Activated CD4-positive, alpha-beta memory T cell treated with anti-CD3 and anti-CD28 coated beads for 36 hours (primary cell): ENCODE measurements at regions not wholly inside any gene's neighbourhood (a gene's known extent, or its start where the extent isn't known, plus 50 kb on each side); places are given as distances from the start of the nearest gene placed in this dataset.
A peak's percentile ranks its signal among the peaks of the same experiment; 100 is the strongest.

Experiments
- CTCF ChIA-PET: fragments of 350-600 bp; sonication (Branson Sonifier 250); formaldehyde crosslinking; loops from one replicate; lab custom pipeline; 2021; ENCODE audit warnings: antibody characterized with exemption, inconsistent platforms; lab: Charles Lee
- POLR2A ChIA-PET: fragments of 350-600 bp; sonication (Branson Sonifier 250); formaldehyde crosslinking; loops from one replicate; lab custom pipeline; 2021; ENCODE audit warnings: antibody characterized with exemption; lab: Charles Lee
- DNase-seq: peaks from one replicate; pipeline ENCODE4 v3.0.0-alpha.2; 2020
- H3K27ac Mint-ChIP-seq: one replicate; pipeline ENCODE4 v1.8.0; 2021; ENCODE audit warnings: mixed read lengths
- H3K27me3 Mint-ChIP-seq: one replicate; pipeline ENCODE4 v1.8.0; 2021; ENCODE audit warnings: mixed read lengths
- H3K36me3 Mint-ChIP-seq: one replicate; pipeline ENCODE4 v1.8.0; 2021; ENCODE audit warnings: mixed read lengths
- H3K4me1 Mint-ChIP-seq: one replicate; pipeline ENCODE4 v1.8.0; 2021; ENCODE audit warnings: low read depth, mixed read lengths
- H3K4me3 Mint-ChIP-seq: one replicate; pipeline ENCODE4 v1.8.0; 2021; ENCODE audit warnings: mild to moderate bottlenecking, mixed read lengths
- H3K9me3 Mint-ChIP-seq: one replicate; pipeline ENCODE4 v1.8.0; 2021; ENCODE audit warnings: mixed read lengths
- intact Hi-C: fragments of 100-400 bp; cut with micrococcal nuclease; formaldehyde crosslinking; loops from one replicate; pipeline ENCODE4 v1.15.1; 2023

DNA sequence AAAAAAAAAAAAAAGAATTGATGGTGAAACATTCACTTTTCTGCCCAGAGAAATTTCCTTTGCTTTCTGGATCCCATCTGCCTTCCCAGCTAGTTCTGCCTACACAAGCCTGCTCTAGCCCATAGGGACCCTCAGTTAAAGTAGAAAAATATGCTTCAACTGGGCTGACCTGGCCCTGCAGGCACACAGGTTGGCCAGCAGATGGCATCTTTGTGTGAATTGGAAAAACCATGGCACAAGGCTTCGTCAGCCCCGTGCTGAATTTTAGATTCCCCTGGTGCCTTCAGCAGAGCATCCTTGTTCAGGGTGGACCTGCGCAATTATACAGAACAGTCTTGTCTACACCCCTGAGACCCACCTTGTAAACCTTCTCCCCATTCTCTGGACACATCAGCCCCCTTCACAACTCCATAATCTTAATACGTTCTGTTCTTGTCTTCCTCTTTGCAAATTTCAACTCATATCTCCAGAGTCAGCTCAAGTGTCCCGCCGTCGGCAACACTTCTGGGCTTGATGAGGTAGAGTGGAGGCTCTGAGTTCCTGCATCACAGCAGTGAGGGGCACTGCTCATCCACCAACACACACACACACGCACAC, 114.5 kb downstream of the INSIG2 start:
- Mint-ChIP-seq H3K36me3 (no peaks in the 10 kb centered on the region), H3K9me3 (no peaks in the 10 kb centered on the region)
- POLR2A ChIA-PET = no interaction called here

DNA sequence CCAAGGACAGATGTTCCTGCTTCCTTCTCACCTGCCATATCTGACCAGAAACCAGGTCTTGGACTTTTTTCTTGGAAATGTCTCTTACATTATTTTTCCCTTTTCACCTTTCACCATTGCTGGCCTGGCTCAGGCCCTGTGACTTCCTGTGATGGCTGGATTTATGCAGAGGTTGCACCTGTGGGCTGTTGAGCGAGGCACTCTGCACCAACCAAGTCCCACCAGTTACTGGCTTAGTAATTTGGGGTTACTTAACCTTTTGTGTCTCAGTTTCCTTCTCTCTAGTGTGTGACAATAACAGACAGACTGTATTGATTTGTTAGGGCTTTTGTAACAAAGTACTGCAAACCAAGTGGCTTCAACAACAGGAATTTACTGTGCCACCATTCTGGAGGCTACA, 110.0 kb downstream of the INSIG2 start:
- Mint-ChIP-seq H3K27me3 (peaks cover 10% of the 10 kb centered on the region), H3K4me1 (peaks cover 4% of the 10 kb centered on the region), H3K4me3 (no peak overlapping the region), H3K27ac (no peak overlapping the region), H3K9me3 (no peaks in the 10 kb centered on the region), H3K36me3 (no peaks in the 10 kb centered on the region)
- DNase-seq = no peak
- CTCF ChIA-PET = no interaction called here
- POLR2A ChIA-PET = no interaction called here
- intact Hi-C loops = no loop called here

More for the DNA sequence above, 114.5 kb downstream of the INSIG2 start:
- peak; percentile 67 for DNase-seq
- Mint-ChIP-seq H3K4me1 (peaks cover 4% of the 10 kb centered on the region), H3K4me3 (no peak overlapping the region), H3K27ac (no peak overlapping the region), H3K27me3 (peaks cover 17% of the 10 kb centered on the region)
- intact Hi-C loops = loop anchor here (1.0 to 5.0 kb wide), 3 partner anchors 20 to 652 kb away; no protein-coding TSS in a partner anchor
- CTCF ChIA-PET = interaction anchor here (0.7 to 1.5 kb wide), 11 partner anchors 8 to 653 kb away, joined by 3 to 7 read pairs (median 4); no protein-coding TSS in a partner anchor

DNA sequence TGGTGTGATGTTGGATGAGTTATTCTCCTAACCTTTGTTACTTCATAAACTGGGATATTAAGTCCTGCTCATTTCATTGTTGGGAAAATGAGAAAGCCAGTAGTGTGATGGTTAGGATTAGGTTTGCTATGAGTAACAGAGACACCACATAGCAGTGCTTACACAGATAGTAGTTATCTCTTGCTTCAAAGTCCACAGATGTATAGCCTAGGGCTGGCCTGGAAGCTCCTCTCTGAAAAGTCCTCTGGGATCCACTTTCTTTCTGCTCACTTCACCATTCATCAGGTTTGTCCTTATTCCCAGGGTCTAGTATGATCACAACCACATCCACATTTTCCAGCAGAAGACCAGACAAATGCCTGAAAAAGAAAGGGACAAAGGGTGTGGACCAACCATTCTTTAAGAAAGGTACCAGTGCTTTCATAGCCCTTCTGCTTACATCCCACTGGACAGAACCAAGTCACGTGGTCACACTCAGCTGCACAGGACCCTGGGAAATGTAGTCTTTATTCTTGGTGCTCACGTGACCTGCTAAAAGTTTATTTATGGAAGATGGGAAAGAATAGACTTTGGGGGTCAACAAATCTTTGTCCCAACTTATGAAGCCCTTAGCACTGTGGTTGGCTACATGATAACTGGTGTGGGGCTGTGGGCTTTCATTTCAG, 108.9 kb downstream of the INSIG2 start:
- no peaks in the 10 kb centered on the region for H3K9me3 Mint-ChIP-seq
- H3K4me1 Mint-ChIP-seq = no peaks in the 10 kb centered on the region
- ChIA-PET POLR2A (no interaction called here), CTCF (no interaction called here)
- no peak overlapping the region for H3K27ac Mint-ChIP-seq
- H3K4me3 Mint-ChIP-seq = no peak overlapping the region
- DNase-seq = no peak
- H3K27me3 Mint-ChIP-seq = peaks cover 8% of the 10 kb centered on the region
- intact Hi-C loops = no loop called here
- no peaks in the 10 kb centered on the region for H3K36me3 Mint-ChIP-seq

- Mint-ChIP-seq H3K27me3 (no peaks in the 10 kb centered on the region), H3K4me3 (no peak overlapping the region), H3K9me3 (no peaks in the 10 kb centered on the region), H3K4me1 (peaks cover 6% of the 10 kb centered on the region), H3K27ac (no peak overlapping the region), H3K36me3 (peaks cover 3% of the 10 kb centered on the region)
- intact Hi-C loops = no loop called here
- CTCF ChIA-PET = no interaction called here
- POLR2A ChIA-PET = no interaction called here
- no peak for DNase-seq
Measured at GRCh38 chr2:118190474-118190873, 102.2 kb downstream of the INSIG2 start.

DNA sequence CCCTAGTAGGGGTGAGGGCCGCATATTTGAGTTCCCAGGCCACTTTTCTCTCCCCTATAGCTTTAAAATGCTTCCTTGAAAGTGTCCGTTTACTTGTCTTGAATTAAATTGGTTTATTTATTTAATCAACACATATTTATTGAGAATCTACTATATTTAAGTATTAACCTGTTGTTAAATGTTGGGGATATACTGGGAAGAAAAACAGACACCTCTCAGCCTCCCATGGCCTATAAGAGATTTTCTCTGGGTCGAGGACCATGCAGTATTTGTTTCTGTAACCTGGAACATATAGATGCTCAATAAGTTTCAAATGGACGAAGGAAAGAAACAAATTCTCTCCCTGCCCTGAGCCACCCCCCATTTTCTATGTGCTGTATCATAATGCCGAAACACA, 98.6 kb downstream of the INSIG2 start:
- no peak for DNase-seq
- no peaks in the 10 kb centered on the region for H3K27me3 Mint-ChIP-seq
- peaks cover 5% of the 10 kb centered on the region for H3K36me3 Mint-ChIP-seq
- CTCF ChIA-PET = interaction anchor here (0.8 to 2.2 kb wide), 5 partner anchors 31 to 695 kb away, joined by 3 to 7 read pairs (median 5); no protein-coding TSS in a partner anchor
- intact Hi-C loops = loop anchor here (1.0 to 5.0 kb wide), 4 partner anchors 99 to 1180 kb away; partner anchors contain the start of genes C2orf76, CCDC93, DBI and INSIG2
- POLR2A ChIA-PET = interaction anchor here (0.6 to 1.3 kb wide), 5 partner anchors 10 to 682 kb away, joined by 3 to 4 read pairs (median 3); no protein-coding TSS in a partner anchor
- no peaks in the 10 kb centered on the region for H3K9me3 Mint-ChIP-seq
- peak overlapping the region; percentile 93 for H3K4me3 Mint-ChIP-seq
- peak overlapping the region; percentile 94 for H3K27ac Mint-ChIP-seq
- peaks cover 11% of the 10 kb centered on the region for H3K4me1 Mint-ChIP-seq

GRCh38 chr2:118186110-118186857, 98.0 kb downstream of the INSIG2 start:
- H3K27me3 Mint-ChIP-seq = no peaks in the 10 kb centered on the region
- peak; percentile 92 for DNase-seq
- H3K4me1 Mint-ChIP-seq = peaks cover 11% of the 10 kb centered on the region
- ChIA-PET POLR2A (interaction anchor here (0.9 to 1.3 kb wide), 4 partner anchors 10 to 170 kb away, joined by 3 to 4 read pairs (median 4); no protein-coding TSS in a partner anchor), CTCF (interaction anchor here (0.8 to 2.2 kb wide), 5 partner anchors 31 to 372 kb away, joined by 3 to 7 read pairs (median 4); partner anchors contain the start of gene DDX18)
- no peaks in the 10 kb centered on the region for H3K9me3 Mint-ChIP-seq
- H3K27ac Mint-ChIP-seq = peak overlapping the region; percentile 94
- H3K36me3 Mint-ChIP-seq = peaks cover 5% of the 10 kb centered on the region
- peak overlapping the region; percentile 93 for H3K4me3 Mint-ChIP-seq
- intact Hi-C loops = loop anchor here (1.0 to 5.0 kb wide), 4 partner anchors 98 to 1181 kb away; partner anchors contain the start of genes C2orf76, CCDC93, DBI and INSIG2

DNA sequence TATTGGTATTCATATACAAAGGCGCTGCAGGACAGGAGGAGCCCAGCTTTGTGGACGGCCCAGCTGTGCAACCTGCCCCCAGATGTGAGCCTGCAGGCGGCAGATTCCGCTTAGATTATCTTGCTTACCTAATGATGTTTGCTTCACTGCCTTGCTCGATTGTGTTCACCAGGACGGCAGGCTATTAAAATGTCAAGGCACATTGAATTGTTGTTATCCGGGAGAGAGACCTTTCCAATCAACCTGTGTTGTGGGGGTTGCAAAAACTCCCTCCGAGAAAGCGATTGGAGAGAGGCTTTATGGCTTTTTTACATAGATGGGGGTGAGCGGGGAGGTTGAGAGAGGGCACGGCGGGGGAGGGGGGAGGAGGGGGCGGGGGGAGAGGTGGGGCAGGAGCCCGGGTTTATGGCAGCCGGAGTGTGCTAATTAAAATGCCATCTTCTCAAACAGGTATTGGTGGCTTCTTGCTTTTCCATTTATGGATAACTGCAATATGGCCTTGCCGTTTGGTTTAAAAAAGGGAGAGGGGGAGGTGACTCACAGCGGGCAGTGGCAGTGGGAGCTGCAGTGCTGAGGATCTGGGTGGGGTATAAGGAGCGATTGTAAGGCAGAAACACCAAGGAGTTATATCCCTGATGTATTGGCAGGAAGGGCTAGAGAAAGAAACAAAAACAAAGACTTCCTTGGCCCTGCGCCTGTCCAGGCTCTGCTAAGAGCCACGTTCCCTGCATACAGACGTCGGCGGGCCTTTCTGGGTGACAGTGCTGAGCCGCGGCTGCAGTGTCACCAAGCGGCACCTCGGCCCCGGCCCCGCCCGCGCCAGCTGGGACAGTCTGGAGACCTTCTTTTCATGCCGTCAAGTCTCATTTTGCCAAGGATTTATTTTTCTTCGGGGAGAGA, 97.2 kb downstream of the INSIG2 start:
- no peaks in the 10 kb centered on the region for H3K27me3 Mint-ChIP-seq
- peaks cover 11% of the 10 kb centered on the region for H3K4me1 Mint-ChIP-seq
- POLR2A ChIA-PET = interaction anchor here (0.9 to 1.3 kb wide), 2 partner anchors 9 to 96 kb away, joined by 3 to 4 read pairs; no protein-coding TSS in a partner anchor
- CTCF ChIA-PET = interaction anchor here (1.1 to 2.2 kb wide), 4 partner anchors 37 to 371 kb away, joined by 3 to 7 read pairs (median 5); partner anchors contain the start of gene DDX18
- DNase-seq = peak; percentile 76
- peaks cover 5% of the 10 kb centered on the region for H3K36me3 Mint-ChIP-seq
- intact Hi-C loops = loop anchor here (1.0 to 5.0 kb wide), 7 partner anchors 8 to 1182 kb away; partner anchors contain the start of genes C2orf76, CCDC93, DBI and DDX18
- no peaks in the 10 kb centered on the region for H3K9me3 Mint-ChIP-seq
- peak overlapping the region; percentile 94 for H3K27ac Mint-ChIP-seq
- H3K4me3 Mint-ChIP-seq = peak overlapping the region; percentile 93

- ChIA-PET CTCF (no interaction called here), POLR2A (no interaction called here)
- Mint-ChIP-seq H3K27me3 (no peaks in the 10 kb centered on the region), H3K4me3 (no peak overlapping the region), H3K36me3 (peaks cover 5% of the 10 kb centered on the region), H3K4me1 (peaks cover 12% of the 10 kb centered on the region), H3K27ac (no peak overlapping the region), H3K9me3 (no peaks in the 10 kb centered on the region)
- DNase-seq = no peak
- intact Hi-C loops = no loop called here
Measured at GRCh38 chr2:118183381-118183780, 95.1 kb downstream of the INSIG2 start.

DNA sequence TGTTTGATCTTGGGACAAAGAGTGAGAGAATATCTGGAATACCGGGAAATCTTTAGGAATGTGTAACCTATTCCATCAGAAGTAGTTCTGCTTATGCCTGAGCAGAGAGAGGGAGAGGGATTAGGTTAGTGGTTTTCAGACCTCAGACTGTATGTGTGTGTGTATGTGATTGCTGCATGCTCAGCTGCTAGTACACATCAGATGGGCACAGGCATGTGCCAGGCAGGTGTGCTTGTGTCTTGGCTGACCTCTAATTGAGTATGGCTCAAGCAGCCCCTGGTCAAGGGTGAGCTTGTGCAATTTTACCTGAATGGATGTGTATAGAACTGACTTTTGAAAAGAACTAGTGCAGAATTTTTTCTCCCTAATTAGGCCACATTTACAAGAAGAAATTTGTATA, 91.2 kb downstream of the INSIG2 start:
- no peaks in the 10 kb centered on the region for H3K36me3 Mint-ChIP-seq
- no peaks in the 10 kb centered on the region for H3K9me3 Mint-ChIP-seq
- CTCF ChIA-PET = no interaction called here
- peaks cover 19% of the 10 kb centered on the region for H3K4me1 Mint-ChIP-seq
- DNase-seq = no peak
- intact Hi-C loops = no loop called here
- peaks cover 4% of the 10 kb centered on the region for H3K27me3 Mint-ChIP-seq
- no peak overlapping the region for H3K4me3 Mint-ChIP-seq
- POLR2A ChIA-PET = no interaction called here
- H3K27ac Mint-ChIP-seq = no peak overlapping the region

GRCh38 chr2:118177884-118178283, 89.6 kb downstream of the INSIG2 start:
- CTCF ChIA-PET = no interaction called here

DNA sequence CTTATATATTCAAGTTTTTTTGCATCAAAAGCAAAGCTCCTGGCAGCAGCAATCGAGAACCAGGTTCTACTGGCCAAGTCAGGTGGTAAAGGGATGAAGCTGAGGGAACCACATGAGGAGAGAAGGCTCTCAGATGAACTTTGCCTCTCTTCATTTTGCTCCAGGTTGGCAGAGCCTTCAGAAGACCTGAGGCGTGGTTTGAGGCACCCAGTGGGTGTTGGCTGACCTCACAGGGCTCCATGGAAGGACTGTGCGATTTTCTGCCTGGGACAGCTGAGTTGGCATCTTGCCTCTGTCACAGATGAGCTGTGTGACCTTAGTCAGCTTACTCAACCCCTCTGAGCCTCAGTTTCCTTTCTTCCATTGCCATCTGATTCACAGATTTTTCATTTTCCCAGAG, 89.0 kb downstream of the INSIG2 start:
- Mint-ChIP-seq H3K4me3 (no peak overlapping the region), H3K9me3 (no peaks in the 10 kb centered on the region), H3K27ac (peak overlapping the region; percentile 78), H3K4me1 (peaks cover 19% of the 10 kb centered on the region), H3K27me3 (peaks cover 4% of the 10 kb centered on the region), H3K36me3 (no peaks in the 10 kb centered on the region)
- intact Hi-C loops = loop anchor here (1.0 to 2.0 kb wide), 3 partner anchors 8 to 89 kb away; partner anchors contain the start of gene INSIG2
- ChIA-PET POLR2A (no interaction called here), CTCF (no interaction called here)
- peak; percentile 60 for DNase-seq

More at GRCh38 chr2:118177884-118178283, 89.6 kb downstream of the INSIG2 start:
- POLR2A ChIA-PET = no interaction called here
- H3K27ac Mint-ChIP-seq = peak overlapping the region; percentile 78
- H3K36me3 Mint-ChIP-seq = no peaks in the 10 kb centered on the region
- DNase-seq = peak; percentile 39
- no peaks in the 10 kb centered on the region for H3K9me3 Mint-ChIP-seq
- no peak overlapping the region for H3K4me3 Mint-ChIP-seq
- H3K4me1 Mint-ChIP-seq = peaks cover 19% of the 10 kb centered on the region
- intact Hi-C loops = loop anchor here (1.0 to 2.0 kb wide), 3 partner anchors 7 to 89 kb away; partner anchors contain the start of gene INSIG2
- peaks cover 4% of the 10 kb centered on the region for H3K27me3 Mint-ChIP-seq
